Esophagus muscularis mucosa (tissue), 3 donors: ENCODE measurements at regions not wholly inside any gene's neighbourhood (a gene's known extent, or its start where the extent isn't known, plus 50 kb on each side); places are given as distances from the start of the nearest gene placed in this dataset.

Source experiments
- POLR2A ChIP-seq: fragments of 450-650 bp; IDR thresholded peaks from one replicate; pipeline ENCODE4 v1.6.1; 2017; ENCODE audit warnings: antibody characterized with exemption, moderate library complexity, mild to moderate bottlenecking, low read depth
- POLR2AphosphoS5 ChIP-seq, 2 donors: sonication (generic); formaldehyde crosslinking; IDR thresholded peaks; one replicate each; pipeline ENCODE4 v1.6.1; 2017; ENCODE audit warnings: antibody characterized with exemption in 2 of 2
- TF ChIP-seq, protein P1 (sequence below), 3 experiments: fragments of 200-600 bp in 2 of 3; fragments of 450-650 bp in 1 of 3; sonication (generic) in 2 of 3; IDR thresholded peaks; one replicate each; pipeline ENCODE4 v1.5.1; 2017 to 2019; ENCODE audit warnings: antibody characterized with exemption in 3 of 3, mild to moderate bottlenecking in 2 of 3, moderate library complexity in 1 of 3

DNA sequence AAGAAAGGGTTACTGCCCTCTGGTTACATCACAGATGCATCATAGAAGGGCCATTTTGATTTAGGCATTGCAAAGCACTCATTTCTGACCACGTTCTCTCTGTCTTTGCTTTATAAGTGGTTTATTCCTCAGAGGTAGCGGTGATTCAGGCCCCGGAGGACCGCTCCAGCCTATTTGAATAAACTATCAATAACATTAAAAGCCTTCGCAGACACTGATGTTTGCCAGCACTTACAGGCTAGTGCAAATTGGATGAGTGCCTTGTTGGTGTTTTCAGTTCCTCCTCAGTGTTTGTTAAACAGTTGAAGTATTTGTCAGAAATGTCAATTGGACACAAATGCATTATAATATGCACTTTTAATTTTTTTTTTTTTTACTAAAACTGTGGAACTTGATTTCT, 120.2 kb downstream of the RXFP2 start:
- TF ChIP-seq POLR2A (no peak), POLR2AphosphoS5 (IDR thresholded peaks at IDR 0.05) (no peak)
- TF ChIP-seq, protein P1, sequence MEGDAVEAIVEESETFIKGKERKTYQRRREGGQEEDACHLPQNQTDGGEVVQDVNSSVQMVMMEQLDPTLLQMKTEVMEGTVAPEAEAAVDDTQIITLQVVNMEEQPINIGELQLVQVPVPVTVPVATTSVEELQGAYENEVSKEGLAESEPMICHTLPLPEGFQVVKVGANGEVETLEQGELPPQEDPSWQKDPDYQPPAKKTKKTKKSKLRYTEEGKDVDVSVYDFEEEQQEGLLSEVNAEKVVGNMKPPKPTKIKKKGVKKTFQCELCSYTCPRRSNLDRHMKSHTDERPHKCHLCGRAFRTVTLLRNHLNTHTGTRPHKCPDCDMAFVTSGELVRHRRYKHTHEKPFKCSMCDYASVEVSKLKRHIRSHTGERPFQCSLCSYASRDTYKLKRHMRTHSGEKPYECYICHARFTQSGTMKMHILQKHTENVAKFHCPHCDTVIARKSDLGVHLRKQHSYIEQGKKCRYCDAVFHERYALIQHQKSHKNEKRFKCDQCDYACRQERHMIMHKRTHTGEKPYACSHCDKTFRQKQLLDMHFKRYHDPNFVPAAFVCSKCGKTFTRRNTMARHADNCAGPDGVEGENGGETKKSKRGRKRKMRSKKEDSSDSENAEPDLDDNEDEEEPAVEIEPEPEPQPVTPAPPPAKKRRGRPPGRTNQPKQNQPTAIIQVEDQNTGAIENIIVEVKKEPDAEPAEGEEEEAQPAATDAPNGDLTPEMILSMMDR (IDR thresholded peaks at IDR 0.05) = no peak
